Keratinocyte (primary cell): ENCODE measurements at regions not wholly inside any gene's neighbourhood (a gene's known extent, or its start where the extent isn't known, plus 50 kb on each side); places are given as distances from the start of the nearest gene placed in this dataset.

Experiments used
- DNase-seq: peaks from one replicate; pipeline ENCODE4 v3.0.0-alpha.2; 2011; ENCODE audit warnings: low read depth, missing footprints, low spot score
- FAIRE-seq: peaks from 2 replicates; lab custom pipeline; 2011; peaks lifted over from hg19 to GRCh38; lab: Jason Lieb, UNC
- H2AFZ ChIP-seq: 2 replicates; pipeline ENCODE4 v1.6.0; 2012; ENCODE audit warnings: low read length, control low read depth, inconsistent platforms; ENCODE audit not compliant: control insufficient read depth
- H3K27ac ChIP-seq: 2 replicates; pipeline ENCODE4 v1.5.1; 2011; ENCODE audit warnings: low read length; ENCODE audit not compliant: control insufficient read depth, insufficient read depth
- H3K27me3 ChIP-seq: 3 replicates; pipeline ENCODE4 v1.6.0; 2011; ENCODE audit warnings: low read length; ENCODE audit not compliant: control insufficient read depth, insufficient read depth; ENCODE audit errors: extremely low read depth
- H3K36me3 ChIP-seq, 2 experiments: 2 replicates in 1 of 2; 3 replicates in 1 of 2; pipeline ENCODE4 v1.5.1; 2011; ENCODE audit warnings: low read length in 2 of 2, mild to moderate bottlenecking in 1 of 2; ENCODE audit not compliant: control insufficient read depth in 2 of 2, insufficient read depth in 2 of 2; ENCODE audit errors: extremely low read depth in 1 of 2
- H3K4me1 ChIP-seq: 3 replicates; pipeline ENCODE4 v1.5.1; 2011; ENCODE audit warnings: low read length; ENCODE audit not compliant: control insufficient read depth, insufficient read depth; ENCODE audit errors: extremely low read depth
- H3K4me2 ChIP-seq: 3 replicates; pipeline ENCODE4 v1.6.0; 2011; ENCODE audit warnings: low read depth, low read length; ENCODE audit not compliant: control insufficient read depth, insufficient read depth; ENCODE audit errors: extremely low read depth
- H3K4me3 ChIP-seq, 3 experiments: fragments of 200-600 bp in 1 of 3; sonication (generic) in 1 of 3; 2 replicates in 2 of 3; 3 replicates in 1 of 3; pipeline ENCODE4 v1.5.1; 2011 to 2016; ENCODE audit warnings: low read length in 3 of 3, mild to moderate bottlenecking in 3 of 3, control low read depth in 2 of 3, inconsistent platforms in 1 of 3, low read depth in 1 of 3, mixed read lengths in 1 of 3, mixed run types in 1 of 3, moderate library complexity in 1 of 3; ENCODE audit not compliant: control insufficient read depth in 2 of 3, insufficient read depth in 2 of 3; ENCODE audit errors: extremely low read depth in 1 of 3
- H3K79me2 ChIP-seq: 2 replicates; pipeline ENCODE4 v1.6.0; 2012; ENCODE audit warnings: low read length; ENCODE audit not compliant: control insufficient read depth, insufficient read depth
- H3K9ac ChIP-seq: 3 replicates; pipeline ENCODE4 v1.6.0; 2011; ENCODE audit warnings: low read length; ENCODE audit not compliant: control insufficient read depth, insufficient read depth; ENCODE audit errors: extremely low read depth
- H3K9me1 ChIP-seq: 3 replicates; pipeline ENCODE4 v1.6.0; 2011; ENCODE audit warnings: low read length; ENCODE audit not compliant: control insufficient read depth, insufficient read depth; ENCODE audit errors: extremely low read depth
- H3K9me3 ChIP-seq: 2 replicates; pipeline ENCODE4 v1.5.1; 2012; ENCODE audit warnings: low read depth, low read length; ENCODE audit not compliant: control insufficient read depth
- H4K20me1 ChIP-seq: 3 replicates; pipeline ENCODE4 v1.6.0; 2011; ENCODE audit warnings: low read length; ENCODE audit not compliant: control insufficient read depth, insufficient read depth; ENCODE audit errors: extremely low read depth
- CTCF ChIP-seq, 3 experiments: IDR thresholded peaks in 1 of 3; conservative IDR thresholded peaks in 1 of 3; optimal IDR thresholded peaks in 1 of 3; 2 replicates in 2 of 3; 3 replicates in 1 of 3; pipeline versions ENCODE3 to v1.5.1; 2011; ENCODE audit warnings: low read length in 3 of 3, mild to moderate bottlenecking in 3 of 3, moderate library complexity in 2 of 3, control low read depth in 1 of 3, inconsistent platforms in 1 of 3; ENCODE audit not compliant: insufficient read depth in 2 of 3; ENCODE audit errors: extremely low read depth in 1 of 3
- EZH2 ChIP-seq: IDR thresholded peaks from one replicate; pipeline ENCODE4 v1.6.1; 2012; ENCODE audit warnings: inconsistent platforms, mild to moderate bottlenecking, low read length, moderate library complexity
- dilution Hi-C: fragments of 300-500 bp; cut with MboI; formaldehyde crosslinking; loops from one replicate; pipeline ENCODE4 v1.7.0; 2020; ENCODE audit warnings: low sequenced_read_pairs; ENCODE audit not compliant: extremely low pct_ligation_motif_present

GRCh38 chr3:72159487-72159886, 374.5 kb upstream of the PROK2 start:
- Histone ChIP-seq H3K27ac (no peak overlapping the region), H3K27me3 (peaks cover 14% of the 10 kb centered on the region), H3K36me3 (no peaks in the 10 kb centered on the region), H3K4me3 (no peak overlapping the region), H3K9me1 (no peaks in the 10 kb centered on the region), H3K4me1 (no peaks in the 10 kb centered on the region), H3K9ac (no peak overlapping the region), H4K20me1 (no peaks in the 10 kb centered on the region), H3K4me2 (no peak overlapping the region), H3K9me3 (no peaks in the 10 kb centered on the region), H3K79me2 (no peaks in the 10 kb centered on the region), H2AFZ (no peak overlapping the region)
- dilution Hi-C loops = no loop called here
- FAIRE-seq = no peak
- TF ChIP-seq CTCF (optimal IDR thresholded peaks at IDR 0.05 in 1 of 3, IDR thresholded peaks at IDR 0.05 in 1 of 3, conservative IDR thresholded peaks at IDR 0.05 in 1 of 3; ENCODE audit: extremely low read depth in 1 of 3, insufficient read depth in 2 of 3, low read length in 3 of 3) (no peak), EZH2 (no peak)
- DNase-seq = no peak

GRCh38 chr3:72158639-72159326, 373.8 kb upstream of the PROK2 start:
- Histone ChIP-seq H2AFZ (no peak overlapping the region), H3K4me3 (no peak overlapping the region), H3K4me1 (no peaks in the 10 kb centered on the region), H3K9ac (no peak overlapping the region), H3K36me3 (no peaks in the 10 kb centered on the region), H4K20me1 (no peaks in the 10 kb centered on the region), H3K79me2 (no peaks in the 10 kb centered on the region), H3K27me3 (peaks cover 14% of the 10 kb centered on the region), H3K9me3 (peaks cover 2% of the 10 kb centered on the region), H3K4me2 (no peak overlapping the region), H3K9me1 (no peaks in the 10 kb centered on the region), H3K27ac (no peak overlapping the region)
- TF ChIP-seq CTCF (optimal IDR thresholded peaks at IDR 0.05 in 1 of 3, IDR thresholded peaks at IDR 0.05 in 1 of 3, conservative IDR thresholded peaks at IDR 0.05 in 1 of 3; ENCODE audit: extremely low read depth in 1 of 3, insufficient read depth in 2 of 3, low read length in 3 of 3) (no peak), EZH2 (no peak)
- DNase-seq (no peak), FAIRE-seq (no peak)
- dilution Hi-C loops = no loop called here
